GM21447 (cell line): ENCODE measurements at regions not wholly inside any gene's neighbourhood (a gene's known extent, or its start where the extent isn't known, plus 50 kb on each side); places are given as distances from the start of the nearest gene placed in this dataset.

Experiments used
- ATAC-seq: cut with Tn5 transposase; IDR thresholded peaks from one replicate; pipeline ENCODE4 v1.9.1; 2021; ENCODE audit not compliant: unreplicated experiment

DNA sequence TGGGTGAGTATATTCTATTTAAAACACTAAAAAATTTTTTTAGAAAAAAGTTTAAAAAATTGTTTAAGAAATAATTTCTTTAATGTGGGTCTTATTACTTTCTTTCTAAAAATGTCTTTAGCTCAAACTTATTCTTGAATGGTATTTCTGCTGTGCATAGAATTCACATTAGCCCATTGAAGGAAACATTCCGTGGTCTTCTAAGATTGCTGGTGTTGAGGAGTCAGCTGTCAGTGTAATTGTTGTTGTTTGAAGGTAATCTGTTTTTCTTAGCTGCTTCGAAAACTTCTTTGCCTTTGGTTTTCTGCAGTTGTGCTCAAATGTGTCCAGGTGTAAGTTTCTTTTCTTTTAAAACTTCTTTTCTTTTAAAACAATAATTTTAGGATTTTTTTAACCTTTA lies 85.4 kb upstream of the KLF12 start:
- ATAC-seq: no peak

DNA sequence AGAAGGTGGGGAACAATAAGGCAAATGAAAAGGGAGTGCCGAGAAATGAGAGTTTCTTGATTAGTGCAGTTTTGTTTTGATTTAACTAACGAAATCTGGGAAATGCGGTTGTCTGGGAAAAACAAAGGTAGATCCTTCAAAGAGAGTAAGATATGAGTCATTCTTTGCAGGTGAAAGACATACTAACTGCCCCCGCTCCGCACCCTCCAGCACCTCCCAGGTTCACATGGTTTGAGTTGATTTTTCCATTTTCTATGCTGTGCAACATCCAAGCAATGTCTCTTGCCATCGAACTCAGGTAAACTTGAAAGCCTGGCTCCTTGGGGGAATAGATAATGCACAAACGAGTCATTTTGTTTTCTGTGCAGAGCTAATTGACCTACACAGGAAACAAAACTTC lies 84.1 kb upstream of the KLF12 start:
- ATAC-seq: no peak

DNA sequence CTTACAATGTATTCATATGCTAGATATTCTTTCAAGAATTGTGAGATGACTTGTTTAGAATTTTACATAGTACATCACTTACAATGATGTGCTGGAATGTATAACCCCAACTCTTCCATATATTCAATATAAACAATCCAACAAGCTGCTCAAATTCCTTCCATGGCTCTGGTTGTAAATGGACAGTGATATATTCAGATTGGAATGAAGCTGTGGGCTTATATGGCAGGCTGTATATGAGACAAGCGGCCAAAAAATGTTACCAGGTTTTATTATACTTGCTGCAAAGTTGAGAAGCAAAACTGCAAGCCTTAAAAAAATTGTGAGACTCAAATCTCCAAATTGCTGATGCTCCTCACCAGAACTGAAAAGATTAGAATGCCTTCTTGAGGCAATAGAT lies 83.6 kb upstream of the KLF12 start:
- no peak for ATAC-seq

DNA sequence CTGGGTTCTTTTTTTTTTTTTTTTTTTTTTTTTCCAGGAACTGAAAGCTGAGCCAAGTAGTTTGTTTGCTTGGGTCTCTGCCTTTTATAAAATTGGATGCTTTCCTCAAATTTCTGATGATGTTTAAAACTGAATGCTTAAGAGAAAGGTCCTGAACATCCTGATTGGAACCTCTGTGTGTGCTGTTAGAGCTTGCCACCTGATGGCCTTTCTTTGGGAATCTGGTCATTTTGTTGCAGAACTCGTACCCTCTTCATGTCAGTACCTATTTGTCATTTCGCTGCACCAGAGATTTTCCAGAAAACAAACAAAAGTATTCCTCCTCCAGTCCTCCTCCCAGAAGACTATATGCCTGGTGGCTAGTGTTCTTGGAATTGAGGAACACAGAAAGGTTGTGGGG lies 81.2 kb upstream of the KLF12 start:
- no peak for ATAC-seq

GRCh38 chr13:74214321-74214720 lies 80.1 kb upstream of the KLF12 start:
- no peak for ATAC-seq

DNA sequence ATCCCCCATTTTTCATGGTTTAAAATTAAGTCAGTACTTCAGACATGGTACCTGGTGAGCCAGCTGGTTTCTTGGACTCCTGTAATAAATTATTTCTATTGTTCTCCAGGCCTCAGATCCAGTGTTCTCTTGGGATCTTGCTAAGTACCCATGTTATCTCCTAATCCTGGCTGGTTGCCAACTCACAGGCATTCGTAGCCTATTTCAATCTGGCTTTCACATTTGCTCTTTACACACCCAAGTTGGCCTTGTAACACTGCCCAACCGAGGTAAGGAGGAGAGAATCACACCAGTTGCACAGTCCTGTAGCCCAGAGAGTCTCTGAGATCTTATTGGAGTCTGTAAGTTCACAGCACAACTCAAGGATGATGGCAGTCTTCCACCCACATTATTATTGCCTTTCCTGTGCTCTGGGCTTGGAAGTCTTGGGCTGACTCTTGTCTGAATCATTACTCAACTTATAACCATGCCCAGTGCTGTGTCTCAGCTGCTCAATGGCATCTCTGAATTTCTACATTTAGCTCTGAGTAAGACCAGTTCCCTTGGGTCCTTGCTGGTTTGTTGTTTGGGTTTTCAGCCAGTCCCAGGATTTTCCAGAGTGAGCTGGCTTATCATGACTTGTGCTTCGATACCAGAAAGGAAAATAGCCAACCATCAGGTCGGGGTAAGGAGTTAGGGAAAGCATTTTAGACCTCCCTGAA lies 76.6 kb upstream of the KLF12 start:
- no peak for ATAC-seq

- ATAC-seq: no peak
Measured at GRCh38 chr13:74206855-74207254, 72.7 kb upstream of the KLF12 start.

GRCh38 chr13:74206061-74206561 lies 71.9 kb upstream of the KLF12 start:
- ATAC-seq: no peak

DNA sequence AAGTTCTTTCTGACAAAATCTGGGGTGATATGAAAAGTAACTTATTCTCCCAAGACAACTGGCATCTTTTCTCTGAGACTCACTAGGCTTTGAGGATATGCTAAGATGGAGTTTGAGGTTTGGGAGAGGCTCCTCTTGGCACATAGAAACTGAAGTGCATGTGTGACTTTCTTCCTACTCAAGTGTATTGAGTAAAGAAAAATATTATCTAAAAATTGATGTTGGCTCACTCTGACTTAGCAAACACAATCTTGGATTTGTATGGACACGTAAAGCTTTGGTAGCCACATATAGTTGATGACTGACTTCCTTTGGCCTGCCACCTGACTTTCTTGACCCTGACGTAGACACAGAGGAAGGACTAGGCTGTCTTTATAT lies 71.1 kb upstream of the KLF12 start:
- no peak for ATAC-seq

DNA sequence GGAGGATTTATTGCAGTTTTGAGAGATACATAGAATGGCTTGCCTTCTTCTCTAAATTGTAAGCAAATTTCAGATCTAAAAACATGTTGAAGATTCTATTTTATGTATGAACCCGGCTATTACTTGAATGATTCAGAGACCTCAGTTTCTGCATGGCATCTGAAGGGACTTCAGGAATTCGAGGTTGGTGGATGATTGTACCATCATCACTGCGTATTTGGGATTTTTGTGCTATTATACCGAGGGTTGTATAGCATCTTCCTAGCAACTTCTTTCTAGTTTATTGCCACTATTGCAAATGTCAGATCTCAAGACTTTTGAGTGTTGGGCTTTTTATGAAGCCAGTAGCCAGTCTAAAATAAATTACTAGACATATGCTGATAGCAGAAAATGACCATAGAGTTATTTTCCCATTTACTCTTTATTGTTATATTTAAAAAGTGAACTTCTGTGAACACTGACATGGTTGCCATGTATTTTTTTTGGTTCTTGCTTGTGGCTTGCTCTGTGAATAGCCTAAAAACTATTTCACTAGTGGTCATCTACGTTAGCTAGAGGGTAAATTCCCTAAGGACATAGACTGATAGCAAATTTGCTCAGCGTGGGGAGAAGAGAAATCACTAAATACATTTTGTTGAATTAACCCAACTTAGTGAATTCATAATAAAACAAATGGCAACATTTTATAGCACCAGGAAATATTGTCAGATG lies 70.6 kb upstream of the KLF12 start:
- no peak for ATAC-seq

DNA sequence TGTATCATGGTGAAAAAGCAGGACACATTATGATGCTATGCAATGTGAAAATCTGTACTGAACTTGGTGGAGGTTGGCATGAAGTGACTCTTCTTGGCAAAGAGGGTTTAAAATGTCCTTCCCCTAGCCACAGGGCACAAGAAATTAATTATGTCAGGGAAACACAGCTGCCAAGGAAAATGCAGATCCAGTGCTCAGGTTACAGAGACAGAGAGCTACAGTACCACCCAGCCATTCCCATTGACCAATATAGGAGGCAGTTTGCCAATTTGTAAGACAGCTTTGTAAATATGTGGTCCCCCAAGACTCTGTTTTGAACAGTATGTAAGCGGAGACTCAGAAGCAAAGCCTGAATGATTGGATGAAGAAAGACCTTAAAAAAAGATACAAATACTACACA lies 69.4 kb upstream of the KLF12 start:
- no peak for ATAC-seq

GRCh38 chr13:74202129-74202813 lies 68.1 kb upstream of the KLF12 start:
- no peak for ATAC-seq

DNA sequence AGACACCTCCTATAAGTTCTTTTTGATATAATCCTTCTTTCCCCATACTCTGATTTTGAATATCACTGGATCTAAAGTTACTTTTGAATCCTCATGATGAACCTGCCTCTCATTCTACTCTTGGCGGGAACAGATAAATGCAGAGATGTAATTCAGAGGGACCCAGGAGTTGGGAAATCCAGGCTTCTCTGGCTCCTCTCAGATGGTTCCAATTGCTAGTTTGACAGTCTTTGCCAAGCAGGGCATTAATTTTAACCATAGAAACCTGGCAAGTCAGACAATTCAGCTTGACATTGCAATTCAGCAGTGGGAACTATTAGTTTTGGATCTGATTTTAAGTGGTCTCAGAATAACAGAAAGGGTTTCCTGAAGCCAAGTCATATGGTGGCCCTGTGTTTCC lies 67.3 kb upstream of the KLF12 start:
- ATAC-seq: no peak

GRCh38 chr13:74200081-74200480 lies 65.9 kb upstream of the KLF12 start:
- ATAC-seq: no peak

DNA sequence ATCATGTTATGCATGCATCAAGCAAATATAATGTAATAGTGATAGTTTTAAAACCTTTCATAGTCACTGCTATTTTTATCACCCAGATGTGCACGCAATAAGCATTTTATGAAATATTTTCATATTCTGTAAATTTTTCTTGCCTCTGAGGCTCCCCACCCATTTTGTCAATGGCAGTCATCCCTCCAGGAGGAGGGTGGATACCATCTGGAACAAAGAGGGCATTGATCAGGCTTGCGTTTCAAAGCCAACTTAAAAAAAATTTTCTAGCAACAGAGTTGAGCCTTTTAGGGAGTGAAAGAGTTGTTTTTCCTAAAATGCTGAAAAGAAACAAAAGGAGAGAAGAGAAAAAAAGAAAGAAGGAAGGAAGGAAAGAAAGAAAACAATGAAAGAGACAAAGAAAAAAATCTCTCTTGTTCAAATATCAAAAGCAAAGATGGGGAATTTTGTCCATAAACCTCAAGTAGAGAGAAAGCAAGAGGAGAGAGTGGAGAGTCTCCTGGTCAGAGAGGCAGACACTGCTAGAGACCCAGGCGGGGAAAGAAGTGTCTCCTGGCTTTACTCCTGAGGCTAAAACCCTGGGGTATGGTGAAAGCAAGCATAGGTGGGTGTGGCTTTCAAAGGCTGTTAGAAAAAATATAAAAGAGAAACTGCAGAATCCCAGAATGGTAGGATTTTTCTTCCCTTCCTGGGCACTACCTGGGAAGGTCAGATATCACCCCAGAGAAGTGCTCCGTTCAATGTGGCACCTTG lies 63.6 kb upstream of the KLF12 start:
- no peak for ATAC-seq

DNA sequence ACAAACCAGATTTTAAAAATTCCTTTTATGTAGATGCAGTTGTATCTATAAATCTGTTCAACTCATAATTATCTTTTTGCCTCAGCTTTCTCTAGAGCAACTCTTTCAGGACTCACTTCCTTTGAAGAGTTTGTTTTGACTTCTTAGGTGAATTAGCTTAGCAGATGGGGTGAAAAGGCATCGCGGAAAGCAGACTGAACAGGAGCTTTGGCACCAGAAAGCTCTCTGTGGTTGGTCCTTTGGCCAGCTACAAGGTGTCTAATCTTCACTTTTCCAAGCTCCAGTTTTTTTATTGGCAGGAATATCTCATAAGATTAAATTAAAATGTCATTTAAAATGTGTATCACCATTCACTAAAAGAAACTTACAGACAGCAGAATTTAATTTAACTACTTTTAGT lies 60.6 kb upstream of the KLF12 start:
- no peak for ATAC-seq

- no peak for ATAC-seq
Measured at GRCh38 chr13:74193391-74193790, 59.2 kb upstream of the KLF12 start.

DNA sequence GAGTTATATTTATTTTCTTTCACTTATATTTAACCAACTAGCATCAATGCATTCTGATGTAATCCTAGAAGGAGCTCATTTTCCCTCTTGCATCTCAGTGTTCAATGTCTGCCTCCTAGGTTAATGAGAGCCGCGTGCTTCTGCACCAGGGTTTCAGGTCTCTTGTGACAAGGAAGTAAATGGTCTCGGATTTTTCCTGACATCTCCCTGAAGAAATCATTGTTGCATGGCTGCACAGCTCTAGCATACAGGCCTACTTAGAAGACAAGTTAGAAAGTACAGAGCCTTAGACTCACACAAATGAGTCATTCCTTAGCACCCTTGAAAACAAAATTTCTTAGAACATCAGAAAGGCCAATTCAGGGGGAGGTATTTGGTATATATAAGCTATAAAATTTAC lies 57.2 kb upstream of the KLF12 start:
- ATAC-seq: no peak

- no peak for ATAC-seq
Measured at GRCh38 chr13:74190999-74191398, 56.8 kb upstream of the KLF12 start.

DNA sequence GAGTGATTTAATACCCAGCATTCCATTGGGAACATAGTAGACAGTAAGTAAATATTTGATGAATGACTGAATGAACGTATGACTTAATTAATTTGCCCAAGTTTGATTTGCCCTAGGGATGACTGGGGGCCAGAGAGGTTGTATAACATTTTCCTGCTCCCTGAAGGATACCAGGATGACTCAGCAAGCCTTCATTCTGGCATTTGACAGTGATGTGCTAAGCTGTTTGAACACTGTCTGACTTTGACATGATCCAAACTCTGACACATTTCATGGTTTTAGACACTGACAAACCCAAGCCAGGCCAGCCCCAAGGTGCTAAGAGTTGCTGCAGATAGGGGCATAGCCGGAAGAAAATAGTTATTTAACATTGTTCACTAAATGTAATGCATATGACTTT lies 53.4 kb upstream of the KLF12 start:
- no peak for ATAC-seq

DNA sequence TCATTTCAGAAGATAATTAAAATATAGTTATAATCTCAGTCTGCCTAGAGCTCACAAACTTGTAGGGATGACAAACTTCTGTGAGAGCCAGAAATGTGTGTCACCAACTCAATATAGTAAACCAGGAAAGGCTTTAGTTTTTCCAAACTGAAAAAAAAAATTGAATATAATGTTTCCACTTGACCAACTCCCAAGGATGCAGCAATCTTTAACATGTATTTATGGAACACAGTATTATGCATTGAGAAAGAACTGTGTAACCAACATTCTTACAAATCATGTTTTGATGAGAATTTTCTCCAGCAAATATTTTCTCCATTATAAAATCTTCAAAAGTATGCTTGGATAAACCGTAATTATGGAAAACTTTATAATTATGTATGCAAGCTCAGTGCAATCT lies 50.1 kb upstream of the KLF12 start:
- ATAC-seq: no peak
